NCI-H2196 treated with DMSO at 0.1 percent for 48 hours (cell line): ENCODE measurements at regions not wholly inside any gene's neighbourhood (a gene's known extent, or its start where the extent isn't known, plus 50 kb on each side); places are given as distances from the start of the nearest gene placed in this dataset.
"Not testable (repeated sequence)": the region's sequence is repeated elsewhere in the genome, so short reads cannot be mapped to it uniquely, and the experiment has no call there.

ENCODE experiments used
- DNase-seq: peaks from one replicate; lab custom pipeline; 2025; ENCODE audit not compliant: unreplicated experiment; lab: John Stamatoyannopoulos, UW

DNA sequence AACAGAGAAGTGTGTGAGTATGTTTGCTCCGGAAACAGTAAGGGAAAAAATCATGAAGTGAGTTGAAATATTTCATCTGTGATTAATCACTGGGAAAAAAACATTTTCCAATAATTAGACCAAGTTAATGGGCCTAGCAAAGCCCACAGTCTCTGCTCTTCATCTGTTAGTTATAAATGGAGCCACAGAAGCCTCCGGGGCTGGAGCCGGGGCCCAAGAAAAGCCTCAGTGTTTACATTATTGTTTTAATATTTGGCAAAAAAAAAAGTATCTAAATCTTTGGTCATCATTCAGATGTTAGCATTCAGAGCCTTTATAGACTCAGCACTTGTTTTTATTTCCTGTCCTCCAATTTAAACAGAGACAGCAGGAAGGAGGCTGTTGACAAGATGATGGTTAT lies 115.0 kb downstream of the UBE2U start:
- DNase-seq = no peak

DNA sequence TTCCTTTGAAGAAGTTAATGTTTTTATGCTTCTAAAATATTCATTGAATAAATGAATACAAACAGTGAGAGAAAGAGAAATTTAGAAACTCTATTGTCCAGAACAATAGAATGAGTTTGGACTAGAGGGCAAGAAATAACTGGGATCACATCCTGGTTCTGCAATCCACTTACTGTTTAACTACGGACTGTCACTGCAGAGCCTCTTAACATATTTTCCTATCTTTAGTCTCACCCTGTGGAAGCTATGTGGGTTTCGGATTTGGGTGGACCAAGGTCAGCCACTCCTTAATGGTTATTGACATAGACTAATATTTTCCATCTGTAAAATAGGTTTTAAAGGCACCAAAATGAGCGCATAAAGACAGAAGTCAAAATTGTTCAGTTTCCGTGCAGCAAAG lies 116.6 kb downstream of the UBE2U start:
- no peak for DNase-seq

DNA sequence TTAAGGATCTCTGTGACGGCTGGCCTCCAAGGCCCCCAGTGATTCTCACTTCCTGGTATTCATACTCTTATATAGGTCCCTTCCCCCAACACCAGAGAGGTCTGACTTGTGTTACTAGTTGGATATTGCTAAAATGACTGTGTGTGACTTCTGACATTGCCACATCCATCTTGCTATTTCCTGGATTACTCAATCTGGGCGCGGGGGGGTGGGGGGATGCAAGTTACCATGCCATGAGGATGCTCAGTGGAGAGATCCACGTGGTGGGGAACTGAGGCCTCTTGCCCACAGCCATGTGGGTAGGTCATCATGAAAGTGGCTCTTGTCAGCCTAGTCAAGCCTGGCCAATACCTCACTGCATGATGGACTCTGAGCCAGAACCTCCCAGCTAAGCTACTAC lies 117.0 kb downstream of the UBE2U start:
- no peak for DNase-seq

DNA sequence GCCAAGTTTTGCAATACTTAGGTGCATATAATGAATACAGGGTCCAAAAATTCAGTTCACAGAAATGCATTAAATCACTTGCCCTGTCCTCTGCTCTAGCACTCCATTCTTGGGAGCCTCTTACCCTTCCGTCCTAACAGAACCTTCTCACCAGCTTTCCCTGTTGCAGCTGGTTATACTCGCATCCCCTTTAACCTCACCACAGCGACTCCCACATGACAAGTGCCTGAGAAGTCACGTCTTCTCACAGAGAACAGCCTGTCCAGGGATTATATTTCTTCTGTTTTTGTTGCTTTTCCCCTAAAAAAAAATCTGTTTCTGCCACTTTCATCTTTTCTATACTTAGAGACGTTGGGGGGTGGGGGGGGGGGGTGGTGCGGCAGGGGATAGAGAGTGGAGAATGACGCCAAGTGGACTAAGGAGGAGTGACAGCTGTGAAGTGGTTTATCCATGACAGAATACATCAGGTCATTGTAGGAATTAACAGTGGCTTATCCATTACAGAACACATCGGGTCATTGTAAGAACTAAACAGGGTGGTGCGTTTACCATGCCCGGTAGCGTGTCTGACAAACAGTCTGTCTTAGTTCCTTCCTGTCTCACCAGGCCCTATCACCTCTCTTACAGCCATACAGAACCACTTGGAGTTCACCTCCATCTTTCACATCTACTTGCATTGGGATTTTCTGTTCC lies 117.6 kb downstream of the UBE2U start:
- no peak for DNase-seq

DNA sequence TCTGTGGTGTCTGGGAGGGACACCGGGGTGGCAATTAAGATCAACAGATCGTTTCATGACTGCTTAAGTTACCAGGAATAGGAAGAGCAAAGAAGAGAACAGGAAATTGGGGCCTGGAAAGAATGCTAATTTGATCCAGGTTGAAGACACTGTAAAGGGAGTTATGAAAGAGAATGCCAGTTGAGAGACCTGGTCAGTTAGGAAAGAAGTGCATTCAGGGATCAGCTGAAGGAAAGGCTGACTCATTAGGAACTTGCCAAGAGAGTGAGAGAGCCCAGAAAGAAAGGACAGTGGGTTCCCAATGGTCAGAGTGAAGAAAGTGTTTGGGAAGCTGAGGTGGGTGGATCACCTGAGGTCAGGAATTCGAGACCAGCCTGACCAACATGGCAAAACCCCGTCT lies 119.6 kb downstream of the UBE2U start:
- DNase-seq = no peak

DNA sequence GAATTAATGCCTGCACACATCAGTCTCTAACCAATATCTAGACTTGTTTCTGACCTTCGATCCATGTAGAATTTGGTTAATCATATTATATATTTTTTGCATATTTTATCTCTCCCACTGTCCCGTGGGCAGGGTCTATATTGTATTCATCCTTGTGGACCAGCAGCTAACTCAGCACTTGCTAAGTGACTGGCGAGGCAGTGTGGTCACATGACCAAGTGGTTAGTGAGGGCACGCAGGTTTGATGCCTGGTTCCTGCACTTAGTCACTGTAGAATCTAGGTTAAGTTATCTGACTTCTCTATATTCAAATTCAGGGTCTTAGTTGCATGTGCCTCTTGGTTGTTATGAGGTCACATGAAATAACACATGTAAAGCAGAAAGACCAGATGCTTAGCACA lies 120.5 kb downstream of the UBE2U start:
- no peak for DNase-seq

DNA sequence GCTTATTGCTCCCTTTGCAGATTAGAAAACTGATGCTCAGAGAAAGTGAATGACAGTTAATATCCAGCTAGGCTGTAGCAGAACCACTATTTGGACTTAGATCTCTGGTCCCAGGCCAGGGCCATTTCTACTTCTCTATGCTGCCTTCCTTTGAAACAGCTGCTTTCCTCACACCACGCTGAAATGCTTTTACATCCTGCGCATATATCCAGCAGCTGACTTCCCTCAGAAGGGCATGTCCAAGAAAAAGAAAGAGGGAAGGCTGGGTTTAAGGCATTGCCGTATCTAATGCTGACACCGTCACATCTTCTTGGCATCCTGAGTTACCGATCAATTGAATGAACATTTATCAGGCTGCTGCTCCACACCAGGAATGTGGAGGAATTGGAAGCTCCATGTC lies 122.4 kb downstream of the UBE2U start:
- DNase-seq = no peak

DNA sequence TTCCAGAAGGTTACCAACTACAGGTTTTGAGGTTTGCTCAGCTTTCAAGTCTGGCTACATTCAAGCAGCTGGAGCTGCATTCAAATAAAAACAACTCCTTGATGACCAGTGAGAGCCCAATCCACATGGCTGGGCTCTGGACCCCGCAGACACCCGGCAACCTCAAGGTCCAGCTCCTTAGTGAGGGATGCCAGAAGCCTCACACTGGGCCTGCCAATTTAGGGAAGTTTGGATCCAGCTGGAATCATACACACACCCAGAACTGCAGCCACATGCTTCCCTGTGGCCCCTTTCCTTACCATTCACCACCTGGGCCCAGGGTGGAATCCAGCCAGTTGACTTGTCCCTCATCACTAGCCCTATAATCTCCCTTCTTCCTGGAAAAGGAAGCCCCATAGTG lies 123.7 kb downstream of the UBE2U start:
- DNase-seq = no peak

DNA sequence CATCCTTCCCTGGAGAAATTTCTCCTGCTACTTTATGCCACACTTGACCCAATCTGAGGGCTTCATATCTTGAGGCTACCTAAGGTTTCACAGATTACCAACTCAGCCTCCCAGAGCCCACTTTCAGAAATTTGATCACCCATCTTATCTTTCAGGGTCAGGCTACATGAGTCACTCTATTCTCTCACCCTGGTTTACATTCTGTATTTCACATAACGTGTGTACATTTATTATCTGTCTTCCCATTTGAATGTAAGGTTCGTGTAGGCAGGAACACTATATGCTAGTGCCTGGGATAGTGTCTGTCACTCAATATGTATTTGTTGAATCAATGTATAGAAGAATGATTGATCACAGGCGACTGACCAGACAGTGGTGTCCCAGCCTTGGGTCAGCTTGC lies 124.8 kb downstream of the UBE2U start:
- no peak for DNase-seq

DNA sequence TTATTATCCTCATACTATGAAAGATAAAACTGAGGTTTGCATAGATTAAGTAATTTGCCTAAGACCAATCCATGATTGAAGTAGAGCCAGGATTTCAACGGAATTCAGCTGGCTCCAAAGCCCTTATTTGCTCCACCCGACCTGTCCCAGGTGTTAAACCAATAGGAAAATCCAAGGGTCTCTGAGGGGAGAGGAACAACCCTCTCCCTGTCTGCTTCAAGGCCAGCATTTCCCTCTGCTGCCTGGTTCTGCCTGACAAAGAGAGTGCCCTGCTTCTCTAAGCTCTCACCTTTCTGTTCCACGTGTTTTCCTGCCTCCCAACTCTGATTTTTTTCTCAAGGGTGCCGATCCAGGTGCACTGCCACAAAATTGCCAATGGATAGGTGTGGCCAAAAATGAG lies 127.4 kb downstream of the UBE2U start:
- no peak for DNase-seq

DNA sequence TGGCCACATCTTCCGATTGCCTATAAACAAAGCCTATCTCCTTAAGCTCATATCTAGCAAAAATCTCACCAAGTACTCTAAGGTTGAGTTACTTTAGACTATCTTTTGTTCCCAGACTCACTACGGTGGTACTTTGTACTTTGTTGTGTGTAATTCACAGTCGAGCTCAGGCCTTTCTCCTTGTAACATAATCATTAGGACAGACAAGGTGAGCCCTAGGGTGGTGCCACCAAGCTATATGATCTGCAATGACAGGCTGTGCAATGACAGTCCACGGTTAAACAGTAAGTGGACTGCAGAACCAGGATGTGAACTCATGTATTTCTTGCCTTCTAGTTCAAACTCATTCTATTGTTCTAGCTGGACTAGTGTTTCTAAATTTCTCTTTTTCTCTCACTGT lies 132.2 kb downstream of the UBE2U start:
- DNase-seq = no peak

DNA sequence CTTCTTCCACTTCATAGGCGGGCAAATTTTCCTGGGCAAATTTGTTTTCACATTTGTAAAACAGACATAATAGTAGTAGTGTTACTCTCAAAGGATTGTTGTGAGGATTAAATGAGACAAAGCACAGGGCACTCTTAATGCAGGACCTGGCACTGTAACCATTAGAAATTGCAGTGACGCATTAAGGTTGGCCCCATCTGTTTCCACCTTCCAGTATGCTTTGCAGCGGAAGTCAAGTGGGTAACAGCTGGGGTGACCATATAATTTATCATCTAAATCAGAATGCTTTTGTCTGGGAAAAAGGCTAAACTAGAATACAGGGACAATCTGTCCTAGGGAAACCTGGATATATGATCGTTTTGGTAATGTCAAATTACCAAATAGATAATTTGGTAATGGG lies 132.5 kb upstream of the CACHD1 start:
- no peak for DNase-seq

DNA sequence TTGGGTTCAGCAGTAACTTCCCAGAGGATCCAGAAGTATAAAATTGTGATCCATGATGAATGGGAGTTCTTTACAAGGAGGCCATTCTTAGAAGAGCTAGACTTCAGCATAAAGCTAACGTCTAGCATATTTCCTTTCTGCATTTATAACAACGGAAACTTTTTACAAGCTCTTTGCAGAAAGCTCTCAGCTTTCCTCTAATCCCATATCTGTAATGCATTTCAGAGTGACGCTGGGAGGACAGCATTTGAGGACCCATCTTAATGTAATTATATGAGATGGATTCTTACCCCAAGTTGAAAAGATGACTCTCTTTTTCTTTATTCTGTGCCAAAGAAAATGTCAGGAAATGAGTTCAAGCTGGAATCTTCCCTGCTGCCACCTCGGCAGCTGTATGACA lies 132.0 kb upstream of the CACHD1 start:
- no peak for DNase-seq

DNA sequence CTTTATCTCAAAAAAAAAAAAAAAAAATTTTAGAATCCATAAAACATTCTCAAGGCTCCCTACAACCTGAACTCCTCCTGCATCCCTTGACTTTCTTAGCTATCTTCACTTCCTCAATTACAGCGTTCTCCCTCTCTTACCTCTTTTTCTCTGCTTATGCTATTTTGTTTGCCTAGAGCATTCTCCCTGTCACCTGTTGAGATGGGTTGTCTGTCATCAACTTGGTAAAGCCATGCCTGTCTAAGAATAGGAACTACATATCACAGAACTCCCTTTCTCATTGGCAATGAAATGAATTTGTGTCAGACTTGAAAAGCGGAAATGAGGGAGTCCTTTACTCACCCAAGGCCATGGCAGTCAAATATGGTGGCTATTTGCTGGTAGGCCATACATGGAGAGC lies 129.6 kb upstream of the CACHD1 start:
- no peak for DNase-seq

DNA sequence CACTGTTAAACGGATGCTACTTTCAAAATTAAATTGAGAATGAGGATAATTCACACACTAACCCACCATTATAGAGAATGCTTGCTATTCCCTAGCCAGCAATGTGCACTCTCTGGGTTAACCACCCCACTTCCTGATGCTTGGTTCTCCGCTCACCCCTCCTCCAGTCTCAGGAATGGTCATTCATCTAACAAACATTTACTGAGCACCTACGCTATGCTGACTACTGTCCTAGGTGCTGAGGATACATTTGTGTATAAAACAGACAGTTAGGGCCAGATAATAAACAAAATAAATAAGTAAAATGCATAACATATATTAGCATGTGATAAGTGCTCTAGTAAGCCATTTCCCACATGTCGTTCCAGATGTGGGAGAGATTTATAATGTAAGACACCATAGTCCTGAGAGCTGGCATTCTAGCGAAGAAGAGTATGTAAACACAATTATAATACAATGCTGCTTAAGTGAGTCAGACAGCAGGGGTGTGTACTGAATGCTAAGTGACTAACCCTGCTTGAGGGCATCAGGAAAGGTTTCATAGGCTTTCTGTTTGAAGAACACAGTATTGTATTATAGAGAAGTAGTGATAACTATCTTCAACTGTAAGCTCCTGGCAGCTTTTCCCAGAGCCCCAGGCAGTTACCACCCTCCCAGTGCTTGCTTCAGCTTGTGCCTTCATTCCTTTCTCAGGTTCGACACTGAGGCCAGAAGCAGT lies 126.7 kb upstream of the CACHD1 start:
- DNase-seq = peak; percentile 69

DNA sequence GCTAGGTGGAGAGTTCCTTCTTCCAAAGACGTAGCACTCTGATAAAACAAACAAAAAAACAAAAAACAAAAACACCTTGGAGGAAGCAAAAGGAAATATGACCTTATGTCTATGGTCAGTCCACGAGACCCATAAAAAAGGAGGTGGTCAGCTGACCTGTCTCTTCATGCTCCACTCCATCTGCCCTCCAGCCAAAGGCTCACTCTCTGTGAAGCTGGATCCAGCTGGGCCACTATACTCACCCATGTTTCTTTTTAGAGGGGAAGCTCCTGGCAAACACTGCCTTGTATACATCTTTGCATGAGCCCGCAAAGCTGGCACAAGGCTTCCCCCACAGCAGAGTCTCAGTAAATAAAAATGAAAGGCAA lies 126.1 kb upstream of the CACHD1 start:
- no peak for DNase-seq

DNA sequence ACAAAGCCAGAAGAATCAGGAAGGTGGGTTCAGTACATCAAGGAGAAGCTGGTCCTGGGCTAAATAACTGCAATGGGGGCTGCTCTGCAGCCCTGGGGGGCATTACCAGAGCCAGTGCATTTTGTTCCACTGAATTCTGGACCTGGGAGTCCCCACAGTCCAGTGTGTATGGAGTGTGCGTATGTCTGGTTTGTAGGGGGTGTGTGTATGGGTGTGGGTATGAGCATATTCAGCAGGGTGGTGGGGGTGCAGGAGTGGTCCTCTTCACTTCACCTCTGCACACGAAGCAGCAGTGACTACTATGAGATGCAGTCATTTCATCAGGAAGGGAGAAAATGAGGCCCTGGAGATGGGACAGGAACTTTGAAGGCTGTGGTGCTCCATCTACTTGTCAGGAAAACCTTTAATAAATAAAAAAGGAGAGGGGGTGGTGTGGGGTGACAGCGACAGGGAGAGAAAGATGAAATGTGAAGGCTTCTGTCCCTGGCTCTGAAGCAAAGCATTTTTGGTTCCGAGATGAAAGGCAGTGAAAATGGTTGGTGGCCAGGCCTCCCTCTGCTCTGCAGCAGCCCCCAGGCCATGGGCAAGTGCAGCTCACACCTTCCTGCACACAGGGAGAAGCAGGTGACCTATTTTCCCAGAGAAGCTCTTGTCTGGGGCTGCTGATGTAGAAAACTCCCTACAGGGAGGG lies 121.5 kb upstream of the CACHD1 start:
- DNase-seq = no peak

DNA sequence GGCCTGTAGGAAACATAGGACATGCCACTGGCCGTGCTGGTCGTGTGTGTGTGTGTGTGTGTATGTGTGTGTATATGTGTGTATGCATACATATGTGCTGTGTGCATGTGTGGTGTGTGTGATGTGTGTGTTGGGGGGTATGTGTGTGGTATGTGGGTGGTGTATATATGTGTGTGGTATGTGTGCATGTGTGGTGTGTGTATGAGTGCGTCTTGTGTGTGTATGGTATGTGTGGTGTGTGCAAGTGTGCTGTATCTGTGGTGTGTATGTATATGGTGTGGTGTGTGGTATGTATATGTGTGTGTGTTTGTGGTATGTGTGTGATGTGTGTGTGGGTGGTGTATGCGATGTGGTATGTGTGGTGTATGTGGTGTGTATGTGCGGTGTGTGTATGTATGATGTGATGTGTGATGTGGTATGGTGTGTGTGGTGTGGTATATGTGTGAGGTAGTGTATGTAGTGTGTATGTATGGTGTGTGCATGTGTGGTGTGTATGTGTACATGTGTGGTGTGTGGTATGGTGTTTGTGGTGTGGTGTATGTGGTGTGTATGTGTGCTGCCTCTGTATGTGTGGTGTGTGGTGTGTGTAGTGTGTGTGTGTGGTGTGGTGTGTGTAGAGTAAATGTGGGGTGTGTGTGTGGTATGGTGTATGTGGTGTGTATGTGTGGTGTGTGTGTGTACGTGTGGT lies 120.8 kb upstream of the CACHD1 start:
- DNase-seq = no peak

DNA sequence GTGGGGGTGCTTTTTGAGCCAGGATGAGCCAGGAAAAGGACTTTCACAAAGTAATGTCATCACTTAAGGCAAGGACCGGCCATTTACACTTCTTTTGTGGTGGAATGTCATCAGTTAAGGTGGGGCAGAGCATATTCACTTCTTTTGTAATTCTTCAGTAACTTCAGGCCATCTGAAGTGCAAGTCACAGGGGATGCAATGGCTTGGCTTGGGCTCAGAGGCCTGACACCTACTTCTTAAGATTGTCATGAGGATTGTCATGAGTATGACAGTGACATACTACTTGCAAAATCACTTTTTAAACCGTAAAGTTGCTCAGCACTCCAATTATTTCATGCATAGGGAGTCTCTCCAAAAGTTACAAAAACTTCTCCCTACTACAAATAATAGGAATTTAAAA lies 114.4 kb upstream of the CACHD1 start:
- not testable (repeated sequence) for DNase-seq

DNA sequence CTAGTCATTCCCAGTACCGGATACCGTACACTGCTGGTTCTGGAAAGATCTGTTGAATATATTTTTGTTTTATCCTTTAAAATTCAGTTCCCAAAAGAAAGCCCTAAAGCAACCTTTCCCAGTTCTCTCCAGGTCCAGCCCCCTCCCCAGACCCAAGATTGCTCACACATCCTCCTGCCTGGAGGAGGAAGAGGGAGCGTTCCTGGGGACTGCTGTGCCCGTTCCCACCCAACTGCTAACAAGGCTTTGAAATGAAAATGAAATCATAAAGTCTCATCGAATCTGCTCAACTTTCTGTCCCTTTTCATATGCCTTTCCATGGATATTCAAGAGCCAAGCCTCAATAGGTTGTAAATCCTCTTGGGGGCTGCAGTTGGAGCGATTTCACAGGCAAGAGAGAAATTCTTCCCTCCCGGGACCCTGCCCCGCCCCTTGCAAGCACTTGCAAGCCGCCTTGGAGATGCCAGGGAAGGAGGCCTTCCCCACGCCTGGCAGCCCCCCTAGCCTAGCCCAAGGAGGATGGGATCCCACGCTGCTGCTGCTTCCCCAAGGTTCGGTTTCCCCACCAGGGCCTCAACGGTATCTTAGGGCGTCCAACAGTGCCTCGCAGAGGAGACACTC lies 113.2 kb upstream of the CACHD1 start:
- no peak for DNase-seq

DNA sequence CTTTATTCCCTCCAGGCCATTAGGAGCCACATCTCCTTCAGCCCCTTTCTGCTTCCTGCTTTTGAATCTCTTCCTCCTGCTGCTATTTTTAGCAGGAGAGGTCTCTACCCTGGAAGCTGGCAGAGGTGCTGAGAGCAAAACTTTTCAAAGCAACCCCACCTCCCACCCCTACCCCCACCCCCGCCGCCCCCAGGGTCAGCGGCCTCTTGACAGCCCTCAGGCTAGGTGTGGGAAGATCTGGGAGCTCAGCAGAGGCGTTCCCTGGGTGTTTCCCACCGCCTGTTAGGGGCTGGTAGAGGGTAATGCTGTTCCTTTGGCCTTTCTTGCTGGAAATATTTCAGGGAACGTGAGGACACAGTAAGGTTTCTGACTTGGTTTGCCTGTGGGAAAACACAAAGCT lies 112.5 kb upstream of the CACHD1 start:
- no peak for DNase-seq
